GM10266 (cell line): ENCODE measurements at regions not wholly inside any gene's neighbourhood (a gene's known extent, or its start where the extent isn't known, plus 50 kb on each side); places are given as distances from the start of the nearest gene placed in this dataset.

Source experiments
- DNase-seq: peaks from one replicate; pipeline ENCODE4 v3.0.0; 2012; ENCODE audit errors: extremely low spot score
- TF ChIP-seq, protein P1 (sequence below): IDR thresholded peaks from 2 replicates; pipeline ENCODE4 v1.5.1; 2012; ENCODE audit warnings: mild to moderate bottlenecking, low read depth; ENCODE audit not compliant: control insufficient read depth, insufficient read depth; ENCODE audit errors: missing control alignments

DNA sequence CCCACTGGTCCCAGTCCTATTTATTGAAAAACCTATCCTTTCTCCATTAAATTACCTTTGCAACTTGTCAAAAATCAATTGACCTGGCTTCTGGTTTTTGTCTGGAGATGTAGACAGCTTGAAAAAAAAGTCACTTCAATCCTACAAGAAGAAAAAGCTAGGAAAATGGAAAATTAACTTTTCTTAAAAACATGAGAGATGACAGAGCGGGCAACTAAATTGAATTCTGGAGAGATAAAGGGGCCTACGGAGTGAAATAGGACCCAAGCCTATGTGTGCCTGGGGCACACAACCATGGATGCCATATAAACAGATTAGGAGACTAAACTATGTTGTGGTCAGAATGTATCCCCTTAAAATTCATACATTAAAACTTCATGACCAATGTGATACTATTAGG lies 363.3 kb upstream of the SLCO3A1 start:
- TF ChIP-seq, protein P1, sequence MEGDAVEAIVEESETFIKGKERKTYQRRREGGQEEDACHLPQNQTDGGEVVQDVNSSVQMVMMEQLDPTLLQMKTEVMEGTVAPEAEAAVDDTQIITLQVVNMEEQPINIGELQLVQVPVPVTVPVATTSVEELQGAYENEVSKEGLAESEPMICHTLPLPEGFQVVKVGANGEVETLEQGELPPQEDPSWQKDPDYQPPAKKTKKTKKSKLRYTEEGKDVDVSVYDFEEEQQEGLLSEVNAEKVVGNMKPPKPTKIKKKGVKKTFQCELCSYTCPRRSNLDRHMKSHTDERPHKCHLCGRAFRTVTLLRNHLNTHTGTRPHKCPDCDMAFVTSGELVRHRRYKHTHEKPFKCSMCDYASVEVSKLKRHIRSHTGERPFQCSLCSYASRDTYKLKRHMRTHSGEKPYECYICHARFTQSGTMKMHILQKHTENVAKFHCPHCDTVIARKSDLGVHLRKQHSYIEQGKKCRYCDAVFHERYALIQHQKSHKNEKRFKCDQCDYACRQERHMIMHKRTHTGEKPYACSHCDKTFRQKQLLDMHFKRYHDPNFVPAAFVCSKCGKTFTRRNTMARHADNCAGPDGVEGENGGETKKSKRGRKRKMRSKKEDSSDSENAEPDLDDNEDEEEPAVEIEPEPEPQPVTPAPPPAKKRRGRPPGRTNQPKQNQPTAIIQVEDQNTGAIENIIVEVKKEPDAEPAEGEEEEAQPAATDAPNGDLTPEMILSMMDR = no peak
- no peak for DNase-seq

DNA sequence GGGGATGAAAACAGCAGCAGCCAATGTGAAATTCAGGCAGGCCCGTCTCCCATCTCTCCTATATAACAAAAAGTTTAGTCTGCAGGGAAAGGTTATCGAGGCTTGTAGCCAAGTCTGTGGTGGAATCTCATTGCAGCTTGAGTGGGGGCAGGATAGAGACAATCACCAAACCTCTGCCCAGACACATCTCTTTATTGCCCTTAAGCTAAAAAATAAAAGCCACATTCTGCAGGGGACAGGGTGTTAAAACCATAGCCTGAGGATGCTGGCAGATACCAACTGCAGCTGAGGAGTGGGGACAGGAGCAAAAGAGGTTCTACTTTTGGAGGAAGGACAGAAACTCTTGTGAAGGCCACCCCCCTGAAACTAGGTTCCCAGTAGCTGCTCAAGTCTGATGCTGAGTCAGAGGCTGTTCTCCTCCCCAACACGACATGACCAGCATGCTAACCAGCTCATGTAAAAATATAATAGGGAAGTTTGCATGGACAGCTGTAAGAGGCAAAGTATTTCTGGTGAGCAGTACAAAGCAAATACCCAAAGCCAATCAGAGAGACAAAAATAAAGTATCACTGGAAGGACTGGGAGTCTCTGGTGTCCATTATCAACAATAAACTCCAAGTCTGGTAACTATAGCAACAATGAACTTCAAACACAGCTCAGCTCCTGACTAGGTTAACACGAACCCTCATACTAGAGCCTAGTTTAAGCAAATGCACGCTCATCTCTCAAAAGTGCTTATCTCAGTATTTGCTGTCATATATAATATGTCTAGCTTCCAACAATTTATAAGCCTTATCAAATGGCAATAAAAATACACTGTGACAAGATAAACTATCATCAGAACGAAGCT lies 362.2 kb upstream of the SLCO3A1 start:
- TF ChIP-seq, protein P1 = no peak
- DNase-seq = no peak

DNA sequence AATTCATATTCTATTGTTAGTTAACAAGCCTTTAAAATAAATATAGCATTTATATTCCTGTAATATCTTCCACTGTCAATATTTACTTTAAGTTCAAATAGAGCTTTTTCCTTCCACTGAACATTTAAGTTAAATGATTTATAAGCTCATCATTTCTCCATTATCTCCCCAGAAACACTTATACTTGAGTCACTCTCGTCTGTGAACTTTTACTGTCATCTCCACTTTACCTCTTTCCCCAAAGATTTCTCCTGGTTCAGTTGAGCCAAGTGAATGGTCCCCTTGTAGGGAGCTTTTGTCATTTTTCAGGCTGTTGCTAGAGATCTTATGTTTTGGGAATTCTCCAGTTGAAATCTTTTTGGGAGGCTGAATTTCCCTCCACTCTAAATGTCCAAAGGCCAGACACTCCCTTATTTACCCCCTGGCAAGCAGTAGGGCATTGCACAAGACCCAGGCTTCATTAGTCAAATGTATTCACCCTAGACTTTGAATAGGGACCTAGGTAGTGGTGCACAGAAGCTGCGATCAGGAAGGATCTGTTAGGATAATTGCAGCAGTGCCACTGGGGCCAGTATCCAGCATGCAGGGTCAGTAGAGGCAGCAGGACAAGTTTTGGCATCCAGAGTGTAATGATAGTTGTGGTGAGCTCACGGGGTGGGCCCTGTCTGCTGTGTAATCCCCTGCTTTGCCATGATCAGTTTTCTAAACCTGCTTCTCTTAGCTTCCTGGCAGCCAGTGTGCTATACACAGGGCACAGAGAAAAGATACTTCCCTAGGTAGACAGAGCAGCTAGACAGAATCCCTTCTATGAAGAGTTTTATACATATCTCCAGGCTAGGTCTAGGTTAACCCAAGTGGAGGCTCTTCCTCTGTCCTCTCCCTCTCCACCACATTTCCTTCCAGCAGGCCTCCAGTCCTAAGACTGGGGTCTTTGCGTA lies 356.5 kb upstream of the SLCO3A1 start:
- TF ChIP-seq, protein P1 = no peak

DNA sequence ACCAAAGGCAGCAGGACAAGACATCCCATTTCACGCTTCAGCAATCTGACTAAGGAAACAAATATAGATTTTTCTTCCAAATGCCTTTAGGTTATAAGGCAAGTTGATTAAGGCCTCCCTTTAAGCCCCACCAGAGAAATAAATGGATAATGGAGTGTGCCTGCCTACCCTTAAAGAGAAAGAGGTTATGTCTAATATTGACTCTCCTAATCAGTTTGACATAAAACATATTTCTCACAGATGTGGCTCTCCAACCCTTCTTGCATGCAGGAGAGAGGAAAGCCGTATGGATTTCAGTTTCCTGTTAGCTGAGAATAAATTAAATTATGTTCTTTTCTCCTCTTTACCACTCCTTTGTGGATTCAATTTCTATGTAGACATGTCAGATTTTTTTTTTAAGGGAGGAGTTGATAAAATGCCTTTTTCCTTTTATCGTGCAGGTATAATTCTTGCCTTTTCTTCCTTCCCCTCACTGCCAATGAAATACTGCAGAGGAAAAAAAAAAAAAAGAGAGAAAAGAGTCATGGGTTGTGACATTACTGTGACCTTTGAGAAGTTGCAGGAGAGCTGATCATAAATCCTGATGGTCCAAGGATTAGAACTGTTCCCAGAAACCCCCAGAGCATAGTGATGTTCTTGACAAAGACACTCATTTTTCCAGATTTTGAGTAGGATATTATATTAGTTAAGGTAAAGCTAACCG lies 355.3 kb upstream of the SLCO3A1 start:
- no peak for DNase-seq
- TF ChIP-seq, protein P1 = no peak

More for the DNA sequence above, 356.5 kb upstream of the SLCO3A1 start:
- DNase-seq = no peak

DNA sequence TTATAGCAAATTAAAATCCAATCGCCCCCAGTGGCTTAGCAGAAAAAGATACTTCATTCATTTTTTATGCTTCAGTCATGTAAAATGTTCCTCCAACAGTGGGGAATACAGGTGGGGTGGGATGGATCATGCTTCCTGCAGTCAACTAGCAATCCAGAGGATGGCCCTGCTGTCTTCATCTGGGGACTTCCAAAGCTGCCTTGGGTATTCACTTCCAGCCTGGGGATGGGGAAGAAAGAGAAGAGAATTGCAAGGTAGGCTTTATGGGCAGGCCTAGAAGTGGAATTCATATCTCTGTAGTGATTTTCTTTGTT lies 354.8 kb upstream of the SLCO3A1 start:
- no peak for DNase-seq
- TF ChIP-seq, protein P1 = no peak

DNA sequence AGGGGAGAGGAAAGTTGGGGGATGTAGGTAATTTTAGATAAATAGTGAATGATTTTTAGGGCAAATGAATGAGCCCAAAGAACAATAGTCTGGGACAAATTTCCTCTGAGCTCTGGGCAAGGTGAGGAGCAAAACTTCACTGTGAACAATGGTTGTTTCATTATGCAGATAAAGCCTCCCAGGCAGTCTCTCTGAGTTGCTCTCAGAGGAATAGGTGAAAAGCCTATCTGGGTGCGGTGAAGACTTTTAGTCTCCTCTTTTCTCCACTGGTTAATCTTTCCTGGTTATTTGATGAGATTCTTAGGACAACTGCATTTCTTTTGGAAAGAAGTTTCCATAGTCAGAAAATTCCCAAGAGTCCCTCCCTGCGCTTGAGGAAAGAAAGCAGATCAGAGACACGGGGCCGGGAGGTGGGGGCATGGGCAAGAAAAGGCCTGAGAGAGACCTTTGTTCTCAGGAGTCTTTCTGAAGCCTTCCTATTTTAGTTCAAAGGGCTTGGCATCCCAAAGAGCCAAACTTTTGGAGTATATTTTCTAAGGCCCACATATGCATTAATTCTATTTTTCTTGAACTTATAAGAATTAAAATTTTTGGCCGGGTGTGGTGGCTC lies 353.6 kb upstream of the SLCO3A1 start:
- TF ChIP-seq, protein P1 = no peak
- no peak for DNase-seq
